ENCODE measurements at regions not wholly inside any gene's neighbourhood (a gene's known extent, or its start where the extent isn't known, plus 50 kb on each side); places are given as distances from the start of the nearest gene placed in this dataset.

GRCh38 chrX:25755194-25755593 is 382.9 kb upstream of the MAGEB18 start:
- TF ChIP-seq MYC (IDR thresholded peaks at IDR 0.05; ENCODE audit: low read depth, low read length) = no peak
- no peak for TF ChIP-seq POLR2A (IDR thresholded peaks at IDR 0.05; ENCODE audit: extremely low read depth, insufficient read length)
